ENCODE measurements at regions not wholly inside any gene's neighbourhood (a gene's known extent, or its start where the extent isn't known, plus 50 kb on each side); places are given as distances from the start of the nearest gene placed in this dataset.

GRCh38 chr1:148354913-148355308, 128.2 kb downstream of the PPIAL4G start:
- TF ChIP-seq POLR2AphosphoS5 (IDR thresholded peaks at IDR 0.05) (no peak), CTCF (IDR thresholded peaks at IDR 0.05) (no peak), POLR2A (IDR thresholded peaks at IDR 0.05) (no peak)
